ENCODE measurements at regions not wholly inside any gene's neighbourhood (a gene's known extent, or its start where the extent isn't known, plus 50 kb on each side); places are given as distances from the start of the nearest gene placed in this dataset.

DNA sequence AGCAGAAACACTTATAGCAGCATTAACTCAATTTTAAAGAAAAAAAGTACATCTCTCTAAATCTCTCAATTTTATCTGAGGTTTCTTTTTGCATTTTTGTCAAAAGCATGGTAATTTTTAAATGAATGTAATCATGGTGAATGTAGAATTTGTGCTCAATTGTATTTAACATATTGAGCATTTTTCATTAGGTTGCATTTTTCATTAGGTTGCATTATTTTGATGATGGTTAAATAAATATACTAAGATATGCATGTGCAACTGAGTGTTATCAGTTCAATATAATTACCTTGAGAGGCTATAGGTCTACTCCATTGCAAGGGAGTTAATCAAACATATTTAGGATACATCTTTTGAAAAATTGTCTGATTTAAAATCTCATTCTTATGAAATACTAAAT, 355.1 kb upstream of the SPTLC3 start:
- H3K4me2 ChIP-seq (replicated peaks; ENCODE audit: low read depth, low read length, poor library complexity, severe bottlenecking): no peak overlapping the region
- Mint-ChIP-seq H3K4me1 (no peaks in the 10 kb centered on the region), H3K9me3 (ENCODE audit: insufficient read depth) (peaks cover 3% of the 10 kb centered on the region), H3K27ac (no peak overlapping the region), H3K27me3 (no peaks in the 10 kb centered on the region), H3K4me3 (no peak overlapping the region)
- H3K9ac ChIP-seq (ENCODE audit: low read length): no peak overlapping the region
- intact Hi-C loops (cut with micrococcal nuclease): no loop called here
- H2AFZ ChIP-seq (ENCODE audit: insufficient read depth, low read depth, low read length, poor library complexity, severe bottlenecking): no peak overlapping the region
- H3K27ac ChIP-seq (ENCODE audit: low read length in 2 of 2): no peak overlapping the region
- POLR2A ChIA-PET: no interaction called here
- H3K4me1 ChIP-seq (ENCODE audit: control insufficient read depth in 2 of 2, insufficient read depth in 2 of 2, low read length in 2 of 2): no peaks in the 10 kb centered on the region
- DNase-seq: no peak
- no peaks in the 10 kb centered on the region for H3K79me2 ChIP-seq (ENCODE audit: control insufficient read depth, insufficient read depth, low read length)
- no peak for TF ChIP-seq EZH2 (IDR thresholded peaks at IDR 0.05; ENCODE audit: borderline replicate concordance, insufficient read depth, low read depth, low read length, poor library complexity, severe bottlenecking)
- no peak for TF ChIP-seq CTCF (IDR thresholded peaks at IDR 0.05)
- H4K20me1 ChIP-seq (ENCODE audit: control insufficient read depth, insufficient read depth, low read length, poor library complexity, severe bottlenecking): no peaks in the 10 kb centered on the region
- H3K27me3 ChIP-seq (replicated peaks in 1 of 4; ENCODE audit: control extremely low read depth in 1 of 4, control insufficient read depth in 3 of 4, insufficient read depth in 4 of 4, low read length in 3 of 4): no peaks in the 10 kb centered on the region
- no peaks in the 10 kb centered on the region for H3K36me3 ChIP-seq (replicated peaks in 1 of 2; ENCODE audit: control extremely low read depth in 1 of 2, control insufficient read depth in 1 of 2, extremely low read depth in 1 of 2, insufficient read depth in 2 of 2, low read length in 1 of 2)
- CTCF ChIA-PET: no interaction called here
- H3K4me3 ChIP-seq (ENCODE audit: control extremely low read depth in 1 of 5, extremely low read depth in 1 of 5, insufficient read depth in 1 of 5, low read depth in 2 of 5, low read length in 4 of 5): no peak overlapping the region
- no peak for ATAC-seq (ENCODE audit: low read depth)
- peaks cover 0 to 3% (median 0%) of the 10 kb centered on the region in 3 donors for H3K9me3 ChIP-seq (ENCODE audit: control extremely low read depth in 1 of 3, control insufficient read depth in 2 of 3, insufficient read depth in 1 of 3, low read length in 2 of 3)

GRCh38 chr20:12659942-12660341, 348.8 kb upstream of the SPTLC3 start:
- no peaks in the 10 kb centered on the region for H3K27me3 Mint-ChIP-seq
- Histone ChIP-seq H3K4me3 (ENCODE audit: control extremely low read depth in 1 of 5, extremely low read depth in 1 of 5, insufficient read depth in 1 of 5, low read depth in 2 of 5, low read length in 4 of 5) (no peak overlapping the region), H3K9me3 (ENCODE audit: control extremely low read depth in 1 of 3, control insufficient read depth in 2 of 3, insufficient read depth in 1 of 3, low read length in 2 of 3) (peaks cover 0 to 3% (median 0%) of the 10 kb centered on the region in 3 donors), H3K4me1 (ENCODE audit: control insufficient read depth in 2 of 2, insufficient read depth in 2 of 2, low read length in 2 of 2) (no peaks in the 10 kb centered on the region), H3K27me3 (replicated peaks in 1 of 4; ENCODE audit: control extremely low read depth in 1 of 4, control insufficient read depth in 3 of 4, insufficient read depth in 4 of 4, low read length in 3 of 4) (no peaks in the 10 kb centered on the region), H3K79me2 (ENCODE audit: control insufficient read depth, insufficient read depth, low read length) (no peaks in the 10 kb centered on the region), H4K20me1 (ENCODE audit: control insufficient read depth, insufficient read depth, low read length, poor library complexity, severe bottlenecking) (no peaks in the 10 kb centered on the region), H2AFZ (ENCODE audit: insufficient read depth, low read depth, low read length, poor library complexity, severe bottlenecking) (no peak overlapping the region), H3K36me3 (replicated peaks in 1 of 2; ENCODE audit: control extremely low read depth in 1 of 2, control insufficient read depth in 1 of 2, extremely low read depth in 1 of 2, insufficient read depth in 2 of 2, low read length in 1 of 2) (no peaks in the 10 kb centered on the region), H3K27ac (ENCODE audit: low read length in 2 of 2) (no peak overlapping the region), H3K9ac (ENCODE audit: low read length) (no peak overlapping the region), H3K4me2 (replicated peaks; ENCODE audit: low read depth, low read length, poor library complexity, severe bottlenecking) (no peak overlapping the region)
- H3K4me3 Mint-ChIP-seq: no peak overlapping the region
- no peak overlapping the region for H3K27ac Mint-ChIP-seq
- H3K4me1 Mint-ChIP-seq: no peaks in the 10 kb centered on the region
- H3K9me3 Mint-ChIP-seq (ENCODE audit: insufficient read depth): peaks cover 3% of the 10 kb centered on the region
- ATAC-seq (ENCODE audit: low read depth): no peak
- intact Hi-C loops (cut with micrococcal nuclease): no loop called here
- CTCF ChIA-PET: no interaction called here
- TF ChIP-seq EZH2 (IDR thresholded peaks at IDR 0.05; ENCODE audit: borderline replicate concordance, insufficient read depth, low read depth, low read length, poor library complexity, severe bottlenecking) (no peak), CTCF (IDR thresholded peaks at IDR 0.05) (no peak)
- POLR2A ChIA-PET: no interaction called here
- no peak for DNase-seq
- WGBS (ENCODE audit: insufficient coverage): no CpG with 5 or more reads among the region's 1 CpG

All from B cell (primary cell).